CD4-positive, alpha-beta T cell treated with Interleukin-2 at 100 ng/mL for 4 hours (primary cell): ENCODE measurements at regions not wholly inside any gene's neighbourhood (a gene's known extent, or its start where the extent isn't known, plus 50 kb on each side); places are given as distances from the start of the nearest gene placed in this dataset.
A peak's percentile ranks its signal among the peaks of the same experiment; 100 is the strongest.

Experiments
- DNase-seq: peaks from one replicate; pipeline ENCODE4 v3.0.0-alpha.2; 2020; ENCODE audit warnings: low spot score

- no peak for DNase-seq
Measured at GRCh38 chr9:81116340-81117137, 572.8 kb downstream of the TLE1 start.

GRCh38 chr9:81113453-81114124 is 575.8 kb downstream of the TLE1 start:
- DNase-seq: peak; percentile 8

- no peak for DNase-seq
Measured at GRCh38 chr9:81112627-81113452, 576.5 kb downstream of the TLE1 start.

DNA sequence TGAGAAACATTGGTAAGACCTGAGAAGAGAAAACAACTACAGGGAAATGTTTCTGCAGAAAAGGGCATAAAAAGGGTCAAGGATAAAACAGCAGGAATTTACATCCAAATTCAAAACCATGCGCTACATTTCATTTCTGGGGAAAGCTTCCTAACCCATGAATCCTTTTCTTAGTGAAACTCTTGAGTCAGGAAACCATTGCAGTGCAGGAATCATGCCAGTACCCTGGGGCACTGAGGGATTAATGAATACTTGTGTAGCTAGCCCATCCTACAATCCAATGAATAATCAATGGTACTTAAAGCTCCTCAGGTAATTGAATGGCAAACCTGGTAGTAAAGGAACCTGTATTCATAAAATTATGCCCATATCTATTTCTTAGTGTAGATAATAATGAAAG is 580.5 kb downstream of the TLE1 start:
- no peak for DNase-seq

DNA sequence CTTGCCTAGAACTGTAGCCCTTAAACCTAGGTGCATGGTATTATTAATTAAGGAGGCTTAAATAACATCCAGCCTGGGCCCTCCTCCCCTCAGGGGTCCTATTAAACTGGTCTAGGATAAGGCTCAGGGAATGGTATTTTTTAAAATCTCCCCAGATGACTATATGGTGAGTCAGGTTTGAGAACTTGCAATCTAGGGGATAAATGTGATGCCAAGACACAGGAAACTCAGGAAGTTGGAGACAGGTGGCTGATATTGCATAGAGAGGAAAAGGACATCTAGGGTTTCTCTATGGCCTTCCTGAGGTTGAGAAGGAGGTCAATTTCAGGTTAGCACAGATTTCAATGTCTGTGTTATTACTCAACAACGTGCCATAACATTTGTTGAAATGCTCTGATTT is 581.0 kb downstream of the TLE1 start:
- DNase-seq: no peak

- no peak for DNase-seq
Measured at GRCh38 chr9:81103597-81104471, 585.5 kb downstream of the TLE1 start.

GRCh38 chr9:81097131-81097847 is 592.1 kb downstream of the TLE1 start:
- no peak for DNase-seq

- no peak for DNase-seq
Measured at GRCh38 chr9:81096625-81097024, 592.7 kb downstream of the TLE1 start.

GRCh38 chr9:81092057-81092456 is 597.3 kb downstream of the TLE1 start:
- DNase-seq: no peak

- DNase-seq: no peak
Measured at GRCh38 chr9:81088341-81088740, 601.0 kb downstream of the TLE1 start.

- no peak for DNase-seq
Measured at GRCh38 chr9:81086416-81086815, 602.9 kb downstream of the TLE1 start.

DNA sequence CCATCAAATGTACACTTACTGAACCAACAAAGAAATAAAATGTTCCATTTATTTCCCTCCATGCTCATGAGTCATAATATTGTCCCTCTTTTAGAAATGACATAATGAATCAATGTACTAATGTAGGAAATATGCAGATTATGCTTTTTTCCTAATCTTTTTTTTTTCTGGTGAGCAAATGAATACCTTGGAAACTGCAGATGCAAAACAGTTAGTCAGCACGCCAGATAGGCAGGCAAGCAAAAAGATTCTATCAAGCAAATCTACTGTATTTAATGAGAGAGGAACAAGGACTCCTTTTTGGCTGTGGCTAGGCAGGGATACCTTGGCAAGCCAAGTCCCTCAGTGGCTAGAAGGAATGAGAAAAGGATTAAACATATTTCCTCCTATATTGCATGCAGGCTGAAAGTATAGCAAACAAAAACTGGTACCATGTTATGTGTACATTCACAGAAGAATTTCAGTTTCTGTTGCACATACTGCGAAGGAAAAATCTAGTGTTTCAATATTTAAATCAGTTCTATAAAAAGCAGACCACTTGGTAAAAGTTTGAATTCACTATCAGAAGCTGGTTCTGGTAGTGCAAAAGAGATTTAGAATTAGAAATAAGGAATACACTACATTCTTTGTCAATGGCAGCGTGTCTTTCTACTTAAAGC is 605.4 kb downstream of the TLE1 start:
- no peak for DNase-seq

- DNase-seq: no peak
Measured at GRCh38 chr9:81083067-81083466, 606.3 kb downstream of the TLE1 start.

DNA sequence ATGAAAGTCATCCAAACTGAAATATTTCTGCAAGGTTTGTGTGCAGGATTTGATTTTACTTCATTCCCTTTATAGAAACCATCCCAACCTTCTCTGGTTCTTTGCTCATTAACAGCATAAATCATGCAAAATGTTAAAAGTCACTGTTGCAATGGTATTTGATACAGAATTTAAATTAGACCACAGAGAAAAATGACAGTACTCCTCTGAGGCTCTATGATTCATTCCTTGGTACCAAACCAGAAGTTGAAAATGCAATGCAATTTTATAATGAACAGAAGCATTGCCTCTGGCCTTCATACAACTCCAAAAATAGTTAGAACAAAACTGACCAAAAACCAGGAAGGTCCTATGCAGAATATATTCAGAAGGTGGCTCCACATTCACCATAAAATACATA is 607.1 kb downstream of the TLE1 start:
- DNase-seq: no peak

- DNase-seq: no peak
Measured at GRCh38 chr9:81080900-81081299, 608.4 kb downstream of the TLE1 start.

DNA sequence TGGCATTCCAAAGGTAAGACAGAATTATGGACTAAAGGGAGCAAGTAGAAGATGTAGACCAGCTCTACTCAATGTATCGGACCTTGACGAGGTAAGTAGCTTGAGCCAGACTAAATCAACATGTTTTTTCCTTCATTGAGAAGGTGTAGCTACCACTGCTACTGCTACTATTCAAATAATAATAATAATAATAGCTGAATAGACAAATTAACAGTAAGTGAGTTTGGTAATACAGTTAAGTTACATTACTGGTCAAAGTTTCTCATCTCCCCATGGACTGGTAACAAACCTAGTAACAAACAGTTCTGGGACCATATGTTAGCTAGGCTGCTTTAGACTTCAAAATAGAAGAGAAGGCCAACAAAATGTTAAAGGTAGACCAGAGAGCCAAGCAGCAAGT is 609.2 kb downstream of the TLE1 start:
- DNase-seq: no peak

DNA sequence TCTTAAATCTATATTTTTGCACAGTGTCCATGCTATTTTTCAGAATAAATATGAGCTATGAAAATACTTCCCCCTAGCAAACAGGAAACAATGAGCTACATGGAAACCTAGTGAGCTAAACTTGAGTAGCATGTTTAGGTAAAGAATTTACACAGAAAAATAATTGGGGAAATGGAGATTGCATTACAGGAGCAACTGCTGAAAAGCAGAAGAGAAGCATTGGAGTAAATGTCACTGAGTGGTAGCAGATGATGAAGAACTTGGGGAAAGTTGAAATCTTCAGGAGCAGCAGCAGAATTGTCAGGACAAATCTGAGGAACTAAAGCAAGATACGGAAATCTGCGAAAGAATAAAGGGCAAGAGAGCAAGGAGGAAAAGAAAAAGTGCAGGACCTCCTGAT is 610.3 kb downstream of the TLE1 start:
- no peak for DNase-seq

- DNase-seq: no peak
Measured at GRCh38 chr9:81078555-81078954, 610.8 kb downstream of the TLE1 start.

DNA sequence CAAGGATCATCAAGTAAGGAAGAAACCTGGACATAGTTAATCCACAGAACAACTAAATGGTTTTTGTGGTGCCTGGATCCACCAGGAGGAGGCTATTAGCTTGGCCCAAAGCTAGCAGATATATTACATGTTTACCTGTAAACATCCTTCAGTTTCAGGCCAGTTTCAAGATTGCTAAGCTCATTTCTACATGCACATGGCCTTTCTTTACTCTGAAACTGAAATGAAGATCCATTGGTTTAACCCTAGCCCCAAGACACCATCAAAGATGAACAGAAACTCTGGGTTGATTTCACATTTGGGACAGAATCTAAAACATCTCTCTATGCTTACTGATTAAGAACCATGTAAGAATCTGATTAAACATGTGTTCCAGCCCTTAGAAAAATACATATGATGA is 611.8 kb downstream of the TLE1 start:
- no peak for DNase-seq

DNA sequence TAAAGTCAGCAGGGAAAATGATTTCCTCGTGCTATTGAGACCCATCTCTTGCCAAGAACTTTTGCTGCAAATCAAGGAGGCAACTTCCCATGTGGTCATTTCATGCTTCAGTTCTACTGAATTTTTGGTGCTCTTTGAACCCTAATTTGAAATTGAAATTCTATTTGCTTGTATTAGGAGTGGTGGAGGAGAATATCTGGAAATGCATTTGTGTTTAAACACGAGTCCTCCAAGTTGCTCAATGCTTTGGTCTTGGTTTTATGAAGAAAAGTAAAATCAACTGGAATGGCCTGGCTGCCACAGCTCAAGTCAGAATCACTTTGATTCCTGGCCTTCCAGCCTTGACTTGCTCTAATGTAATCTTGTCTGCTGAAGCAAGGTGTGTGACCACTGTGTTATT is 613.2 kb downstream of the TLE1 start:
- no peak for DNase-seq

- no peak for DNase-seq
Measured at GRCh38 chr9:81074221-81074620, 615.1 kb downstream of the TLE1 start.
